Kidney epithelial cell (primary cell): ENCODE measurements at regions not wholly inside any gene's neighbourhood (a gene's known extent, or its start where the extent isn't known, plus 50 kb on each side); places are given as distances from the start of the nearest gene placed in this dataset.

ENCODE experiments used
- DNase-seq: peaks from one replicate; pipeline ENCODE4 v3.0.0-alpha.2; 2010; ENCODE audit warnings: low read depth
- H3K27me3 ChIP-seq: 2 replicates; pipeline ENCODE4 v1.6.0; 2011; ENCODE audit warnings: low read length; ENCODE audit not compliant: control insufficient read depth, insufficient read depth
- H3K36me3 ChIP-seq: 2 replicates; pipeline ENCODE4 v1.5.1; 2011; ENCODE audit warnings: low read length; ENCODE audit not compliant: control insufficient read depth, insufficient read depth
- H3K4me3 ChIP-seq: 2 replicates; pipeline ENCODE4 v1.5.1; 2011; ENCODE audit warnings: low read depth, mild to moderate bottlenecking, control low read depth, low read length
- CTCF ChIP-seq: IDR thresholded peaks from 2 replicates; pipeline ENCODE4 v1.5.1; 2011; ENCODE audit warnings: mild to moderate bottlenecking, moderate library complexity, low read length, control low read depth, inconsistent platforms; ENCODE audit not compliant: insufficient read depth, poor library complexity, severe bottlenecking

DNA sequence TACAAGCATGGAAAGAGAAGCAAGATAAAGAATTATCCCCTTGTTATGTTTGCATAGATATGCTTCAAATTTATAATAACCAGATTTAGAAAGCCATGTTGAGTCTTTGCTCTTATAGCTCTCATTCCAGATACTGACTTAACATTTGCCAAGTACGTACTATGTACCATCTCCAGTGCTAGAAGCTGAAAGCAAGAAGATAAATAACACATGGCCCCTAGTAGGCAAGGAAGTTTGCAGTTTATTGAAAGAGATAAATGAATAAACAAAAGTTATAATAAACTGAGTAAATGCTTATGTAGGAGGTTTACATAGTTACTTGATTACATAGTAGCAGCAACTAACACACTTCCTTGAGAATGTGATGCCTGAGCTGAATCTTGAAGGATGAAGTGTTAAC is 628.4 kb downstream of the HINT1 start:
- DNase-seq = no peak
- H3K36me3 ChIP-seq = no peaks in the 10 kb centered on the region
- H3K27me3 ChIP-seq = no peaks in the 10 kb centered on the region
- no peak overlapping the region for H3K4me3 ChIP-seq
- no peak for TF ChIP-seq CTCF

DNA sequence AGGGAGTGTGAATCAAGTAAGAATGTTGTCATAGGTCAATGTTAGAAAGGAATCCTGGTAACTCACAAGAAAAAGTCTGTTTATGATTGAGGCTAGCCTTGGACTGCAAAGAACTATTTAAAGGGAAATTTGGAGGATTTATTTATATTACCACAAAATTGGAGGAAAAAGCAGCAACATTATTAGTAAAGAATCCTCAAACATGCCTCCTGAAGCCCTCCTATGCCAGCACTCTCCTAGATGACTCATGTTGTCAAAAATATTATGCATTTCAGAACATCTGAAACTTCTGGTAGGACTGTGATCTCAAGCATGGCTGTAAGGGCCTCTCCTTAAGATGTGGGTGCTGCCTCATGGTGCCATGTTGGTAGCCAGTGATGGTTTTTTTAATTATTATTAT is 628.5 kb downstream of the CHSY3 start:
- Histone ChIP-seq H3K27me3 (no peaks in the 10 kb centered on the region), H3K4me3 (no peak overlapping the region), H3K36me3 (no peaks in the 10 kb centered on the region)
- DNase-seq = no peak
- no peak for TF ChIP-seq CTCF

GRCh38 chr5:130529511-130530485 is 625.5 kb downstream of the CHSY3 start:
- no peak for TF ChIP-seq CTCF
- Histone ChIP-seq H3K27me3 (no peaks in the 10 kb centered on the region), H3K36me3 (no peaks in the 10 kb centered on the region), H3K4me3 (no peak overlapping the region)
- no peak for DNase-seq

- no peak overlapping the region for H3K4me3 ChIP-seq
- H3K36me3 ChIP-seq = no peaks in the 10 kb centered on the region
- TF ChIP-seq CTCF = no peak
- DNase-seq = no peak
- H3K27me3 ChIP-seq = no peaks in the 10 kb centered on the region
These were observed 624.8 kb downstream of the CHSY3 start for GRCh38 chr5:130529111-130529510.

GRCh38 chr5:130528474-130528873 is 624.2 kb downstream of the CHSY3 start:
- Histone ChIP-seq H3K36me3 (no peaks in the 10 kb centered on the region), H3K4me3 (no peak overlapping the region), H3K27me3 (no peaks in the 10 kb centered on the region)
- DNase-seq = no peak
- TF ChIP-seq CTCF = no peak

DNA sequence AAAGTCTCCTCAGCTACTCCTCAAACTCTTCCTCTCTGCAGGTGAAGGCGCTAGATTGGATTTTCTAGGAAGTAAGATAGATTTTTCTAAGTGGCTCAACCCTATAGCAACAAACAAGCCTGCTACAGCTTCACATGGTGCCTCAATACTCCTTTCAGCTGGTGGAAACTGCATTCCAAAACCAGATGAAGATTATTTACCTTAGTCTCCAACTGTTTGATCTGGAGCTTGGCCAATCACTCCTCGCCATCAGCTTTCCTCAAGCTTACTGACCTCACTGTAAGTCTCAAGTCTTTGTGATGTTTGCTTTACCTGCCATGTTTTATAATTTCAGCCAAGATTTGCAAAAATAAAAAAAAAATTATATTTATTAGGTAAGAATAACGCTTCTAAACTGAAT is 622.4 kb downstream of the CHSY3 start:
- H3K36me3 ChIP-seq = no peaks in the 10 kb centered on the region
- no peak overlapping the region for H3K4me3 ChIP-seq
- no peak for DNase-seq
- no peaks in the 10 kb centered on the region for H3K27me3 ChIP-seq
- TF ChIP-seq CTCF = no peak
